HUES48 (cell line): ENCODE measurements at regions not wholly inside any gene's neighbourhood (a gene's known extent, or its start where the extent isn't known, plus 50 kb on each side); places are given as distances from the start of the nearest gene placed in this dataset.
"Not testable (repeated sequence)": the region's sequence is repeated elsewhere in the genome, so short reads cannot be mapped to it uniquely, and the experiment has no call there.

Source experiments
- H3K27ac ChIP-seq: one replicate; pipeline ENCODE4 v1.7.0; 2013; ENCODE audit warnings: low read depth, low read length, inconsistent platforms
- H3K27me3 ChIP-seq: 2 replicates; pipeline ENCODE4 v1.6.1; 2013; ENCODE audit warnings: mild to moderate bottlenecking, low read length; ENCODE audit not compliant: control insufficient read depth, insufficient read depth
- H3K36me3 ChIP-seq: 2 replicates; pipeline ENCODE4 v1.6.1; 2013; ENCODE audit warnings: low read length; ENCODE audit not compliant: control insufficient read depth, insufficient read depth
- H3K4me1 ChIP-seq: 2 replicates; pipeline ENCODE4 v1.6.1; 2013; ENCODE audit warnings: mild to moderate bottlenecking, low read length; ENCODE audit not compliant: control insufficient read depth, insufficient read depth
- H3K4me3 ChIP-seq: 2 replicates; pipeline ENCODE4 v1.5.1; 2013; ENCODE audit warnings: mild to moderate bottlenecking, low read depth, low read length
- H3K9ac ChIP-seq: 2 replicates; pipeline ENCODE4 v1.6.1; 2013; ENCODE audit warnings: mild to moderate bottlenecking, low read depth, low read length, moderate library complexity
- H3K9me3 ChIP-seq: 2 replicates; pipeline ENCODE4 v1.6.1; 2013; ENCODE audit warnings: low read length; ENCODE audit not compliant: control insufficient read depth, insufficient read depth

DNA sequence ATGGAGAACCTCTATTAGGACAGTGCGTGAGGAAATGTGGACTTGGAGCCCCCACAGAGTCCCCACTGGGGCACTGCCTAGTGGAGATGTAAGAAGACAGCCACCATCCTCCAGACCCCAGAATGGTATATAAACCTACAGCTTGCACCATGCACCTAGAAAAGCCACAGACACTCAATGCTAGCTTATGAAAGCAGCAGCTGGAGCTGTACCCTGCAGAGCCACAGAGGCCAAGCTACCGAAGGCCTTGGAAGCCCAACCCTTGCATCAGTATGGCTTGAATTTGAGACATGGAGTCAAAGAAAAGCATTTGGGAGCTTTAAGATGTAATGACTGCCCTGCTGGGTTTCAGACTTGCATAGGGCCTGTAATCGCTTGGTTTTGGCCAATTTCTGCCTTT, 361.3 kb downstream of the ZNF248 start:
- H3K9me3 ChIP-seq = peaks cover 86% of the 10 kb centered on the region
- H3K9ac ChIP-seq = no peak overlapping the region
- H3K4me1 ChIP-seq = no peaks in the 10 kb centered on the region
- H3K27ac ChIP-seq = no peak overlapping the region
- H3K36me3 ChIP-seq = no peaks in the 10 kb centered on the region
- no peak overlapping the region for H3K4me3 ChIP-seq
- H3K27me3 ChIP-seq = no peaks in the 10 kb centered on the region

DNA sequence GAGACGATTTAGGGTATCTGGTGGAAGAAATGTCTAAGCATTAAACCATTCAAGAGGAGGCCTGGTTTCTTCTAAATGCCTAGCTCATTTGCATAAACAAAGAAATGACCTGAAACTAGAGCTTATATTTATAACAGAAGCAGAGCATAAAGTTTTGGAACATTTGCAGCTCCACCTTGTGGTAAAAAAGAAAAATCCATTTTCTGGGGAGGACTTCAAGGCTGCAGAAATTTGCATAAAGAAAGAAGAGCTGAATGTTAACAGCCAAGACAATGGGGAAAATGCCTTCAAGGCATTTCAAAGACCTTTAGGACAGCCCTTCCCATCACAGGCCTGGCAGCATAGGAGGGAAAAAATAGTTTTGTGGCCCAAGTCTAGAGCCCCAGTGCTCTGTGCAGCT, 362.0 kb downstream of the ZNF248 start:
- peaks cover 82% of the 10 kb centered on the region for H3K9me3 ChIP-seq
- no peak overlapping the region for H3K9ac ChIP-seq
- H3K27me3 ChIP-seq = no peaks in the 10 kb centered on the region
- no peak overlapping the region for H3K27ac ChIP-seq
- no peak overlapping the region for H3K4me3 ChIP-seq
- H3K36me3 ChIP-seq = no peaks in the 10 kb centered on the region
- H3K4me1 ChIP-seq = no peaks in the 10 kb centered on the region

DNA sequence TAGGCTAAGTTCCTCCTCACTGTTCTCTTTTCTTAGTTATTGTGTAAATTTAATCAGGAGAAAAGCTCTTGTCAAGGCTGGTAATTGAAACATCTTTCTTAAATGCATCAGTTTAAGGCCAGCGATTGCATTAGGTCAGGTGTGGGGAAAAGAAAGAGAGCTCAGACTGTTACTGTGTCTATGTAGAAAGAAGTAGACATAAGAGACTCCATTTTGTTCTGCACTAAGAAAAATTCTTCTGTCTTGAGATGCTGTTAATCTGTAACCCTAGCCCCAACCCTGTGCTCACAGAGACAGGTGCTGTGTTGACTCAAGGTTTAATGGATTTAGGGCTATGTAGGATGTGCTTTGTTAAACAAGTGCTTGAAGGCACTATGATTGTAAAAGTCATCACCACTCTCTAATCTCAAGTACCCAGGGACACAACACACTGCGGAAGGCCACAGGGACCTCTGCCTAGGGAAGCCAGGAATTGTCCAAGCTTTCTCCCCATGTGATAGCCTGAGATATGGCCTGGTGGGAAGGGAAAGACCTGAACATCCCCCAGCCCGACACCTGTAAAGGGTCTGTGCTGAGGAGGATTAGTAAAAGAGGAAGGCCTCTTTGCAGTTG, 364.1 kb downstream of the ZNF248 start:
- not testable (repeated sequence) for H3K4me1 ChIP-seq
- peaks cover 90% of the 10 kb centered on the region for H3K9me3 ChIP-seq

DNA sequence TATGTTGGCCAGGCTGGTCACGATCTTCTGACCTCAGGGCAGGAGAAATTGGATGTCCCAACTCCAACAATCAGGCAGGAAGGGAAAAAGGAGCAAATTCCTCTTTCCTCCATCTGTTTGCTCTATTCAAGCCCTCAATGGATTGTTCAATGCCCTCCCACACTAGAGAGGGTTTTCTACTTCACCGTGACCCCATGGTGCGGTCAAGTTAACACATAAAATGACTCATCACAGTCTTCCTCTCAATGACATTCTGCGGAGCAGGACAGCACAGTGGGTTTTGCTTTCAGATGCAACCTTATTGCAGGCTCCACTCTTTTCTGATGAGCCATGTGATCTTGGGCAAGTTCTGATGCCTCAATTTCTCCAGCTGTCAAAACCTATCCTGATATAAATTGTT, 364.9 kb downstream of the ANKRD30A start:
- H3K27ac ChIP-seq = no peak overlapping the region
- H3K9me3 ChIP-seq = peaks cover 82% of the 10 kb centered on the region
- H3K9ac ChIP-seq = no peak overlapping the region
- H3K36me3 ChIP-seq = no peaks in the 10 kb centered on the region
- no peaks in the 10 kb centered on the region for H3K27me3 ChIP-seq
- H3K4me3 ChIP-seq = no peak overlapping the region
- H3K4me1 ChIP-seq = no peaks in the 10 kb centered on the region

More for the DNA sequence above, 364.1 kb downstream of the ZNF248 start:
- H3K27me3 ChIP-seq, H3K27ac ChIP-seq, H3K9ac ChIP-seq, H3K4me3 ChIP-seq, H3K36me3 ChIP-seq: not testable (repeated sequence)

DNA sequence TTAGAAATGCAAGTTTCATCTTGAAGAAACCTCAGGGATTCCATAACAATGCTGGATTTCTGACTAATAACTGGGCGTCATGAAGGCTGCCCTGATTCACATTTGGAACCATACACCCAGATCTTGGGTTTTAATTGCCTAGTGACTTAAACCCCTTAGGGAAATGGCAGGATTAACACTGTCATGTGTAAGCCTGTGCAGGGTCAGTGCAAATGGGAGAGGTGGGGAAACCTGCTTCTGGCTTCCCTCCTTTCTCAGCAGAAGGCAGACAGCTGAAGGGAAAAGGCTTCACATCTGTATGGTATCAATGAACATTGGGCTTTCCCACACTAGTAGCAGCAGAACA, 364.2 kb downstream of the ANKRD30A start:
- H3K27me3 ChIP-seq = no peaks in the 10 kb centered on the region
- no peak overlapping the region for H3K9ac ChIP-seq
- no peak overlapping the region for H3K27ac ChIP-seq
- H3K4me3 ChIP-seq = no peak overlapping the region
- H3K36me3 ChIP-seq = no peaks in the 10 kb centered on the region
- H3K4me1 ChIP-seq = no peaks in the 10 kb centered on the region
- H3K9me3 ChIP-seq = peaks cover 83% of the 10 kb centered on the region

DNA sequence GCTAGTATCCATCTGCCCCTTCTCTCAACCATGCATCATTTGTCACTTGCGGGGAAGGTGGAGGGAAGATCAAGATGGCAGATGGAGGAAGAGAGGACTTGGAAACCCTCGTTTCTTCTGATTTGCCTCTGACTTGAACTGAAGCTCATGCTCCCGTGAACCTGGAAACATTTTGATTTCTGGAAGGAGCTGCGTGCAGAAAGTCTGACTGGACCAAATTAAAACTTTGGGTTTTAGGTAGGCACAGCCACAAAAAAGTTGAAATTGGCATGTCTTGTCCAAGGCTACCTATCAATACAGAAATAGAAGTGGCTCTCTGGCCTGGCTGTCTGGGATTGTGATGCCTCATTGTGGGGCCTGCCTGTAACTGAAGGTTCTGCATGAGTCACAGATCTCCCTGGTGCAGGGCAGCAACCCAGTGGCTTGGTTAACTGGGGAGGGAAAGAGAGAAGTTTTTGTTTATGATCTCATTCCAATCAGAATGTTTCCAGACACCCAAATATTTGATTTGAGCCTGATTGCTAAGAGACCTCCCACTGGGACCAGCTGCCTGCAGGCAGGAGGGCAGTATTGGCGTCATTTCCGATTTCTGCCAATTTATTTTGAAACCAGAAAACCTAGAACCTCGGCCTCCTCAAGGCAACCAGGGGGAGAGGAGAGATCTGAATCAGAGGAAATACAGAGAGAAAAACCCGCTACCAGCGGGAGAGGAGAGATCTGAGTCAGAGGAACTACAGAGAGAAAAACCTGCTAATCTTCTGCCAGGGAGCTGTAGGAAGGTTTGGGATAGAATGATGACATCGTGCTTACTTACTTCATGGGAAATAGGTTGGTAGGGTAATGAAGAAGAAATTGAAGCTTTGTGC, 363.6 kb downstream of the ANKRD30A start:
- Histone ChIP-seq H3K27me3 (no peaks in the 10 kb centered on the region), H3K36me3 (no peaks in the 10 kb centered on the region), H3K4me1 (no peaks in the 10 kb centered on the region), H3K4me3 (no peak overlapping the region), H3K9ac (no peak overlapping the region), H3K9me3 (peaks cover 85% of the 10 kb centered on the region), H3K27ac (no peak overlapping the region)

DNA sequence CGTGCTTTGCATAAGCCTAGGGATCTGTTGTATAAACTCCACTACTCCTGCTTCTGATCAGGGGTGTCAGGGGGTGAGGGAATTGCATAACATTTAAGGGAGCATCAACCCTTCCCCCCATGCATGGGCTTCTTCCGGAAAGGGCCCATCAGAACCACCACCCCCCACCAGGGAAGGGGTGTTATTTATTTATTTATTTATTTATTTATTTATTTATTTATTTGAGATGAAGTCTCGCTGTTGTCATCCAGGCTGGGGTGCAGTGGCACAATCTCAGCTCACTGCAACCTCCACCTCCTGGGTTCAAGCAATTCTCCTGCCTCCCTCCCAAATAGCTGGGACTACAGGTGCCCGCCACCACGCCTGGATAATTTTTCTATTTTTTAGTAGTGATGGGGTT, 355.2 kb downstream of the ANKRD30A start:
- not testable (repeated sequence) for H3K36me3 ChIP-seq, H3K4me3 ChIP-seq, H3K4me1 ChIP-seq, H3K9ac ChIP-seq, H3K27me3 ChIP-seq, H3K27ac ChIP-seq
- H3K9me3 ChIP-seq = peaks cover 80% of the 10 kb centered on the region

DNA sequence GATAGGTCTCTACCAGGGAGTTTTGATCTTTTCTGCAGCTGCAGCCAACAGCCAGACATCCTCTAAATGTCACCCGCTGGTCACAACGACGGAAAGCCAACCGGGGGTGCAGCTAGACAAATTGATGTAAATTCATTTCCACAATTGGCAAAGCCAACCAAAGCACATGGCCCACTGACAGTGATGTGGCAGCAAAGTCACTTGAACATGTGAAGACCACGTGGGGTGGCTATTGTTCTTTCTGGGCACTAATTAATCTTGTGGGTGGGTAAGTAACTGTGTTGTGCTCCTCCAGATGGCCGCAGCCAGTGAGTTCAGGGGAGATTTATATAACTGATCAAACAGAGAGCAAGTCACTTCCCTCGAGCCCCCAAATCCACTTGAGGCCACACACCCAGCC, 354.1 kb downstream of the ANKRD30A start:
- Histone ChIP-seq H3K36me3 (no peaks in the 10 kb centered on the region), H3K4me1 (no peaks in the 10 kb centered on the region), H3K9ac (no peak overlapping the region), H3K4me3 (no peak overlapping the region), H3K27ac (no peak overlapping the region), H3K27me3 (no peaks in the 10 kb centered on the region), H3K9me3 (peaks cover 79% of the 10 kb centered on the region)

DNA sequence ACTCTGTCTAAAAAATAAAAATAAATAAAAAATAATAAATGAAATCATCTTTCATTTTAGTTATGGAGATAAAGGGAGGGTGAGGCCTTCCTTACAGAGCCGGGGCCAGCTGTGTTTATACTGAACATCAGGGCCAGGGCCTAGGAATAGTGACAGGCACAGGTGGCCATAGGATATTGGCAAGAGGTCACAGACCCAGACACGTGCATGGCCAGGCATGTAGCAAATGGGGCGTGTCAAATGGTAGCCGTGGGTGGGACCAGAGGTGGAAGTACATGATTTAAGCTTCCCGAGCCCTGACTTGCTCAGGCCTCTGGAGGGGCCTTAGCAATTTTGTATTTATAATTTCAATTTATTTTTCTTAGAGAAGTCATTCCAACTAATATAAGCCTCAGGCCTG, 353.0 kb downstream of the ANKRD30A start:
- Histone ChIP-seq H3K4me3 (no peak overlapping the region), H3K9ac (no peak overlapping the region), H3K4me1 (no peaks in the 10 kb centered on the region), H3K36me3 (no peaks in the 10 kb centered on the region), H3K27me3 (no peaks in the 10 kb centered on the region), H3K27ac (no peak overlapping the region), H3K9me3 (peaks cover 77% of the 10 kb centered on the region)

DNA sequence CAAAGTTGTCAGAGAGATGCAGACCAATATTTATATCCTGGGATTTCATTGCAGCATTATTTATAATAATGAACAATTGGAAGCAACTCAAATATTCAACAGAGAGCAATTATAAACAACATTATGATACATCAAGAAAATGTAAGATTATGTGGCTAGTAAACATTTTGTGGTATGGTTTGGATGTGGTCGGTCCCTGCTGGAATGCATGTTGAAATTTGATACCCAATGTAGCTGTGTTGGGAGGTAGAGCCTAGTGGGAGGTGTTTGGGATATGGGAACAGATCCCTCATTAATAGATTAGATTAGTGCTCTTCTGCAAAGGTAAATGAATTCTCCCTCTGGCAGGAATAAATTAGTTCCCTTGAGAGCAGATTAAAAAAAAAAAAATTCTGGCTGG, 350.9 kb downstream of the ANKRD30A start:
- Histone ChIP-seq H3K36me3 (no peaks in the 10 kb centered on the region), H3K27me3 (no peaks in the 10 kb centered on the region), H3K9ac (no peak overlapping the region), H3K4me3 (no peak overlapping the region), H3K9me3 (peaks cover 76% of the 10 kb centered on the region), H3K4me1 (no peaks in the 10 kb centered on the region), H3K27ac (no peak overlapping the region)

DNA sequence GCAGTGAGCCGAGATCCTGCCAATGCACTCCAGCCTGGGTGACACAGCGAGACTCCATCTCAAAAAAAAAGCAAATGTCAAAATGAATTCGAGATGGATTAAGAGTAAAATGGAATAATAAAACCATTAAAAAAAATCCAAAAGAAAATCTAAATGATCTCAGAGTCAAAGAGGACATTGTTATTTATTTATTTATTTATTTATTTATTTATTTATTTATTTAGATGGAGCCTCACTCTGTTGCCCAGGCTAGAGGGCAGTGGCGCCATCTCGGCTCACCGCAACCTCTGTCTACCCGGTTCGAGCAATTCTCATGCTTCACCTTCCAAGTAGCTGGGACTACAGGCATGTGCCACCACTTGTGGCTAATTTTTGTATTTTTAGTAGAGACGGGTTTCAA, 349.2 kb downstream of the ANKRD30A start:
- H3K36me3 ChIP-seq = no peaks in the 10 kb centered on the region
- peaks cover 77% of the 10 kb centered on the region for H3K9me3 ChIP-seq
- no peak overlapping the region for H3K9ac ChIP-seq
- H3K27ac ChIP-seq = no peak overlapping the region
- H3K4me1 ChIP-seq = no peaks in the 10 kb centered on the region
- no peak overlapping the region for H3K4me3 ChIP-seq
- H3K27me3 ChIP-seq = no peaks in the 10 kb centered on the region
